ENCODE measurements at regions not wholly inside any gene's neighbourhood (a gene's known extent, or its start where the extent isn't known, plus 50 kb on each side); places are given as distances from the start of the nearest gene placed in this dataset.

- Histone ChIP-seq H3K27ac (ENCODE audit: low read length) (no peak overlapping the region), H3K36me3 (ENCODE audit: control insufficient read depth in 1 of 2, insufficient read depth in 2 of 2, low read length in 2 of 2) (peaks cover 0 to 5% of the 10 kb centered on the region in 2 donors), H3K27me3 (ENCODE audit: low read depth, low read length) (no peaks in the 10 kb centered on the region), H3K9me3 (ENCODE audit: control insufficient read depth in 1 of 2, low read length in 2 of 2) (no peaks in the 10 kb centered on the region), H3K4me1 (ENCODE audit: control insufficient read depth in 1 of 2, insufficient read depth in 2 of 2, low read length in 2 of 2) (no peaks in the 10 kb centered on the region), H3K4me3 (ENCODE audit: low read depth in 1 of 2, low read length in 2 of 2) (no peak overlapping the region)
Measured at GRCh38 chrX:115948018-115948923, 222.3 kb upstream of the AGTR2 start.

DNA sequence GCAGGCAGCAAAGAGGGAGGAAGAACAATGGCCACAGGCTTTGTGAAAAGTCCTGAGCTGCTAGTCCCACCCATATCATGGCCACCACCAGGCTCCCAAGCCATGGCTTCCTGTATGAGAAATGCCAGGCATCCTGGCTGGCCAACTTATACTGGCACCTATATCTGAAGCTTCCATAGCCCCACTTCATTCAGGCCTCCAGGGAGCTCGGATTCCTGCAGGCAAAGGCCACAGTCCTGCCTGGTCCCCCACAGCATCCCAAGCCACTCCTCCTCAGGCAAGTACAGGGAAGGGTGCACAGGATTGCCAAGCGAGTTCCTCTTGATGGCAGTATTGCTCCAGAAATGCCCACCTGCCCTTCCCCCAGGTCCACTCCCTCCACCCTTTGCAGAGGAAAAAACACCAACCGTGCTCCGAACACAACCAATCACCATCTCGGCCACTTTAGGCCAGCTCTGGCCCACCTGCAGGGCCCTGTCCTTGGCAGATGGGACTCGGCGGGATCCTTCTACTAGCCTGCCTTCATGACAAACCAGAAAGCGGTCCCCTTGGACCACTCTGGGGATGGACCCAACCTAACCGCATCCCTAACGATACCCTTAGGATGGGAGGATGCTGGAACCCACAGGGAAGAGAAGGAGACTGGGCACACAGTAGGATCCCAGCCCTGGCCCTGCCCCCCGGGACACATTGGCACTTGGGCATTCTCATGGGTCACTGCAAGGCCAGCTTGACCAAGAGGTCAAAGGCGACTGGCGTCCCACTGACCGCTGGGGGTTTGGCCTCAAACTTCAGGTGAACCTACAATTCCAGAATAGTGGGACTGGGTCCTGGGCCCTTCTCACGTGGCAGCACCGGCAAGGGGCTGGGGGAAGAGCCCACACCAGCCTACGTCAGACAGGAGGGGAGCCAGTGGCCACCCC is 220.4 kb upstream of the AGTR2 start:
- Histone ChIP-seq H3K27ac (ENCODE audit: low read length) (no peak overlapping the region), H3K27me3 (ENCODE audit: low read depth, low read length) (no peaks in the 10 kb centered on the region), H3K4me3 (ENCODE audit: low read depth in 1 of 2, low read length in 2 of 2) (no peak overlapping the region), H3K4me1 (ENCODE audit: control insufficient read depth in 1 of 2, insufficient read depth in 2 of 2, low read length in 2 of 2) (no peaks in the 10 kb centered on the region), H3K36me3 (ENCODE audit: control insufficient read depth in 1 of 2, insufficient read depth in 2 of 2, low read length in 2 of 2) (peaks cover 0 to 5% of the 10 kb centered on the region in 2 donors), H3K9me3 (ENCODE audit: control insufficient read depth in 1 of 2, low read length in 2 of 2) (no peaks in the 10 kb centered on the region)

- H3K27me3 ChIP-seq (ENCODE audit: low read depth, low read length) = no peaks in the 10 kb centered on the region
- no peak overlapping the region for H3K27ac ChIP-seq (ENCODE audit: low read length)
- H3K4me3 ChIP-seq (ENCODE audit: low read depth in 1 of 2, low read length in 2 of 2) = no peak overlapping the region
- H3K9me3 ChIP-seq (ENCODE audit: control insufficient read depth in 1 of 2, low read length in 2 of 2) = no peaks in the 10 kb centered on the region
- H3K36me3 ChIP-seq (ENCODE audit: control insufficient read depth in 1 of 2, insufficient read depth in 2 of 2, low read length in 2 of 2) = peaks cover 0 to 5% of the 10 kb centered on the region in 2 donors
- H3K4me1 ChIP-seq (ENCODE audit: control insufficient read depth in 1 of 2, insufficient read depth in 2 of 2, low read length in 2 of 2) = no peaks in the 10 kb centered on the region
Measured at GRCh38 chrX:115952417-115953092, 218.0 kb upstream of the AGTR2 start.

DNA sequence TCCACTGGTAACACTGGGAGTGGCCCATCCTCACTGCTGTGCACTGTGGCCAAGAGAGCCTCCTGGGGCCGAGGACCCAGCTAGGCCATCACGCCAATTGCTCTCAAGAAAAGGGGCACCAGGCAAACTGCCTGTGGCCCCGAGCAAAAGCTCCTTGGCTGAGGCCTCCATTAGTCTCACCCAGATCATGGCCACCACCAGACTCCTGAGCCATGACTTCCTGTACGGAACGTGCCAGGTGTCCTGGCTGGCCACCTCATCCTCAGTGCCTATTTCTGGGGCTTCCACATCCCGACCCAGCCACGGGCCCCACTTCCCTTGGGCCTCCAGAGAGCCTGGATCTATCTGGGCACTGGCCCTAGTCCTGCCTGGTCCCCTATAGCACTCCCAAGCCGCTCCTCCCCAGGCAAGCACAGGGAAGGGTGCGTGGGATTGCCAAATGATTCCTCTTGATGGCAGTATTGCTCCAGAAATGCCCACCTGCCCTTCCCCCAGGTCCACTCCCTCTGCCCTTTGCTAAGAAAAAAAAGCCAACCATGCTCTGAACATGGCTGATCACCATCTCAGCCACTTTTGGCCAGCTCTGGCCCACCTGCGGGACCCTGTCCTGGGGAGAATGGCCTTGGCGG is 212.6 kb upstream of the AGTR2 start:
- H3K36me3 ChIP-seq (ENCODE audit: control insufficient read depth in 1 of 2, insufficient read depth in 2 of 2, low read length in 2 of 2) = no peaks in the 10 kb centered on the region
- H3K9me3 ChIP-seq (ENCODE audit: control insufficient read depth in 1 of 2, low read length in 2 of 2) = no peaks in the 10 kb centered on the region
- no peak overlapping the region for H3K27ac ChIP-seq (ENCODE audit: low read length)
- H3K27me3 ChIP-seq (ENCODE audit: low read depth, low read length) = no peaks in the 10 kb centered on the region
- no peak overlapping the region for H3K4me3 ChIP-seq (ENCODE audit: low read depth in 1 of 2, low read length in 2 of 2)
- H3K4me1 ChIP-seq (ENCODE audit: control insufficient read depth in 1 of 2, insufficient read depth in 2 of 2, low read length in 2 of 2) = no peaks in the 10 kb centered on the region

- H3K27ac ChIP-seq (ENCODE audit: low read length) = no peak overlapping the region
- no peaks in the 10 kb centered on the region for H3K27me3 ChIP-seq (ENCODE audit: low read depth, low read length)
- no peaks in the 10 kb centered on the region for H3K36me3 ChIP-seq (ENCODE audit: control insufficient read depth in 1 of 2, insufficient read depth in 2 of 2, low read length in 2 of 2)
- no peaks in the 10 kb centered on the region for H3K4me1 ChIP-seq (ENCODE audit: control insufficient read depth in 1 of 2, insufficient read depth in 2 of 2, low read length in 2 of 2)
- H3K9me3 ChIP-seq (ENCODE audit: control insufficient read depth in 1 of 2, low read length in 2 of 2) = no peaks in the 10 kb centered on the region
- no peak overlapping the region for H3K4me3 ChIP-seq (ENCODE audit: low read depth in 1 of 2, low read length in 2 of 2)
Measured at GRCh38 chrX:115958687-115959359, 211.7 kb upstream of the AGTR2 start.

DNA sequence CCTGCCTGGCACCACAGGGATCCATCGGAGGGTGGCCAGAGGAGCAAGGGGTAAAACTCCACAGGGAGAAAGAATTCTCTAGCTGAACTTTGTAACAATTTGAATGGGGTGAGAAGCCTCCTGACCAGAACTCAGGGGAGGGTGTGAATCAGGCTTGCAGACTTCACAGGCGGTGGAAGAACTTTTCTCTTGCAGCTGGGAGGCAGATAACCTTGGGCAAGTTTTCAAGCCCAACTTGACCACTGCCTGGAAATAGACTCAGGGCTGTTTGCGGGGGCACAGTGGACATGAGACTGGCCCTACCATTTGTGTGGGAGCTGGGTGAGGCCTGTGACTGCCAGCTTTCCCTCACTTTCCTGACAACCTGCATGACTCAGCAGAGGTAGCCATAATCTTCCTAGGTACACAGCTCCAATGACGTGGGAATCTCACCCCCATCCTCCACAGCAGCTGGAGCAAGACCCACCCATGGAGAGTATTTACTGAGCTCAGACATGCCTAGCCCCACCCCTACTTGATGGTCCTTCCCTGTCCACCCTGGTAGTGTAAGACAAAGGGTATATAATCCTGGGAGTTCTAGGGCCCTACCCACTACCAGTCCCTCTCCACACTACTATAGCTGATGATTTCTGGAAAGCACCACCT is 210.0 kb upstream of the AGTR2 start:
- no peak overlapping the region for H3K27ac ChIP-seq (ENCODE audit: low read length)

GRCh38 chrX:115966920-115967319 is 203.6 kb upstream of the AGTR2 start:
- no peaks in the 10 kb centered on the region for H3K9me3 ChIP-seq (ENCODE audit: control insufficient read depth in 1 of 2, low read length in 2 of 2)
- peaks cover 0 to 4% of the 10 kb centered on the region in 2 donors for H3K4me1 ChIP-seq (ENCODE audit: control insufficient read depth in 1 of 2, insufficient read depth in 2 of 2, low read length in 2 of 2)
- no peak overlapping the region for H3K27ac ChIP-seq (ENCODE audit: low read length)
- no peak overlapping the region for H3K4me3 ChIP-seq (ENCODE audit: low read depth in 1 of 2, low read length in 2 of 2)
- no peaks in the 10 kb centered on the region for H3K27me3 ChIP-seq (ENCODE audit: low read depth, low read length)
- H3K36me3 ChIP-seq (ENCODE audit: control insufficient read depth in 1 of 2, insufficient read depth in 2 of 2, low read length in 2 of 2) = no peaks in the 10 kb centered on the region

More for the DNA sequence above, 210.0 kb upstream of the AGTR2 start:
- no peaks in the 10 kb centered on the region for H3K9me3 ChIP-seq (ENCODE audit: control insufficient read depth in 1 of 2, low read length in 2 of 2)
- no peaks in the 10 kb centered on the region for H3K27me3 ChIP-seq (ENCODE audit: low read depth, low read length)
- no peaks in the 10 kb centered on the region for H3K4me1 ChIP-seq (ENCODE audit: control insufficient read depth in 1 of 2, insufficient read depth in 2 of 2, low read length in 2 of 2)
- no peaks in the 10 kb centered on the region for H3K36me3 ChIP-seq (ENCODE audit: control insufficient read depth in 1 of 2, insufficient read depth in 2 of 2, low read length in 2 of 2)
- no peak overlapping the region for H3K4me3 ChIP-seq (ENCODE audit: low read depth in 1 of 2, low read length in 2 of 2)

DNA sequence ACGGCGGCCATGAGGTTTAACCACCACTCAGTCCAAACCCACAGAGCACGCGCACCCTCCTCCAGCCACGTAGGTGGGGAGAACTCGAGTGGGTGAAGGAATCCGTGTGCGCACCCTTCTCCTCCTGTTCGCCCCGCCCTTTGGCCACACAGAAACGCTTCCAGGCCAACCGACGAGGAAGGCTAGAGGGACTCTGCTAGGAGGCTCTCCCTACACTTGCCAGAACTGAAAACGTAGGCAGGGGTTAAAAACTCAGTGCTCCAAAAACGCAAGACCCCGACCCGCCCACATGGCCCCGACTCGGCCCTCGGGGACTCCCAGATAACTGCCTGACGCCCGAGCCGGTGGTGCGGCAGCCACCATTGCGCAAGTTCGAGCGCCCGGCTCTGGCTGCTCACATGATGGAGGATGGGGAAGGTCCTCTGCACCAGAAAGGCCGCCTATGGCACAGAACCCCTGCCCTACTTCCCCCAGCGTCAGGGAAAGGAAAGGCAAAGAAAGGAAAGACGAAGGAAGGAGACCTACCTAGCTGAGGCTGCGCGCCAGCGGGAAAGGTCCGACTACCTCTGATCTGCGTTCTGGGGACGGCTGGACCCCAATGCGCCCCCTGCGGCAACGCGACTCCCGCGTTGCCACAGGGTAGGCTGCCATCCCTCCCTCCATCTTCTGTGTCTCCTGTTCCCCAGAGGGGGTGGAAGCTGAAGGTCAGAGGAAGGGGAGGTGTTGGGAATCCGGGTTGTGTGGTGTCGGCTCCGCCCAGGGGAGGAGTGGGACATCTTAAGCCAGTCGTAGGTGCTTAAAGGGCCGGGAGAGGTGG is 201.9 kb upstream of the AGTR2 start:
- no peaks in the 10 kb centered on the region for H3K36me3 ChIP-seq (ENCODE audit: control insufficient read depth in 1 of 2, insufficient read depth in 2 of 2, low read length in 2 of 2)
- H3K27me3 ChIP-seq (ENCODE audit: low read depth, low read length) = no peaks in the 10 kb centered on the region
- H3K27ac ChIP-seq (ENCODE audit: low read length) = peak overlapping the region; percentile 60
- H3K9me3 ChIP-seq (ENCODE audit: control insufficient read depth in 1 of 2, low read length in 2 of 2) = no peaks in the 10 kb centered on the region
- H3K4me1 ChIP-seq (ENCODE audit: control insufficient read depth in 1 of 2, insufficient read depth in 2 of 2, low read length in 2 of 2) = peaks cover 0 to 4% of the 10 kb centered on the region in 2 donors
- H3K4me3 ChIP-seq (ENCODE audit: low read depth in 1 of 2, low read length in 2 of 2) = peak overlapping the region; percentile 61 to 69

- Histone ChIP-seq H3K4me3 (ENCODE audit: low read depth in 1 of 2, low read length in 2 of 2) (no peak overlapping the region), H3K9me3 (ENCODE audit: control insufficient read depth in 1 of 2, low read length in 2 of 2) (no peaks in the 10 kb centered on the region), H3K4me1 (ENCODE audit: control insufficient read depth in 1 of 2, insufficient read depth in 2 of 2, low read length in 2 of 2) (peaks cover 0 to 4% of the 10 kb centered on the region in 2 donors), H3K27me3 (ENCODE audit: low read depth, low read length) (no peaks in the 10 kb centered on the region), H3K36me3 (ENCODE audit: control insufficient read depth in 1 of 2, insufficient read depth in 2 of 2, low read length in 2 of 2) (no peaks in the 10 kb centered on the region), H3K27ac (ENCODE audit: low read length) (no peak overlapping the region)
Measured at GRCh38 chrX:115970718-115971117, 199.8 kb upstream of the AGTR2 start.
